Urinary bladder (tissue), 3 donors: ENCODE measurements at regions not wholly inside any gene's neighbourhood (a gene's known extent, or its start where the extent isn't known, plus 50 kb on each side); places are given as distances from the start of the nearest gene placed in this dataset.
A peak's percentile ranks its signal among the peaks of the same experiment; 100 is the strongest.
"Not testable (repeated sequence)": the region's sequence is repeated elsewhere in the genome, so short reads cannot be mapped to it uniquely, and the experiment has no call there.

Experiments
- DNase-seq: peaks from one replicate; pipeline ENCODE4 v3.0.0-alpha.2; 2015; ENCODE audit errors: extremely low spot score
- H3K27ac ChIP-seq: one replicate; pipeline ENCODE4 v1.5.1; 2013; ENCODE audit warnings: low read depth, mild to moderate bottlenecking, moderate library complexity
- H3K36me3 ChIP-seq: one replicate; pipeline ENCODE4 v1.6.1; 2013; ENCODE audit warnings: mild to moderate bottlenecking, moderate library complexity; ENCODE audit not compliant: insufficient read depth
- H3K4me1 ChIP-seq: one replicate; pipeline ENCODE4 v1.6.1; 2013; ENCODE audit warnings: mild to moderate bottlenecking, moderate library complexity; ENCODE audit not compliant: insufficient read depth
- H3K4me3 ChIP-seq: one replicate; pipeline ENCODE4 v1.5.1; 2013; ENCODE audit warnings: low read depth, low read length
- WGBS: extraction: QIAGEN DNeasy Blood & Tissue Kit; methylation state at CpG from one replicate; pipeline ENCODE4 v1.1.7; 2013; 5-methylcytosine and 5-hydroxymethylcytosine counted together
- donor health status: healthy with polysubstance abuse.
- donor health status: healthy.

DNA sequence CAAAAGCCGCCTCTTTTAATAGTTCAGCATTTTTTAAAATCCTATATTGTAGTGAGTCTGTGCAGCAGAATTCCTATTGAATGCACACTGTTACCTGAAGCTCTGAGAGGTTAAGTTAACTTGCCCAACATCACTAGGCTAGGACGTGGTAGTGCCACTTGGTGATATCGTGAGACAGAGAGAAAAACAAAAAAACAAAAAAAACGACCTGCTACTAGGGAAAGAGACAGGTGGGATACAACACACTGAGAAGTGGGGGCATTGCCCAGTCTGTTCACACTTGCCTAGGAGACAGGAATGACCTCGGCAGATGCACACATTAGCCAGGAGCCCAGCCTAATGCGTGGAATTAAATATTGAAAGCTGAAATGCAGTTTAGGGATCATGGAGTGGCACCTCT is 129.7 kb upstream of the CCND2 start:
- WGBS: 87% methylated on average over 6 of the region's 6 CpGs
- Histone ChIP-seq H3K27ac (no peak overlapping the region), H3K4me1 (no peaks in the 10 kb centered on the region), H3K36me3 (no peaks in the 10 kb centered on the region), H3K4me3 (no peak overlapping the region)
- no peak for DNase-seq

DNA sequence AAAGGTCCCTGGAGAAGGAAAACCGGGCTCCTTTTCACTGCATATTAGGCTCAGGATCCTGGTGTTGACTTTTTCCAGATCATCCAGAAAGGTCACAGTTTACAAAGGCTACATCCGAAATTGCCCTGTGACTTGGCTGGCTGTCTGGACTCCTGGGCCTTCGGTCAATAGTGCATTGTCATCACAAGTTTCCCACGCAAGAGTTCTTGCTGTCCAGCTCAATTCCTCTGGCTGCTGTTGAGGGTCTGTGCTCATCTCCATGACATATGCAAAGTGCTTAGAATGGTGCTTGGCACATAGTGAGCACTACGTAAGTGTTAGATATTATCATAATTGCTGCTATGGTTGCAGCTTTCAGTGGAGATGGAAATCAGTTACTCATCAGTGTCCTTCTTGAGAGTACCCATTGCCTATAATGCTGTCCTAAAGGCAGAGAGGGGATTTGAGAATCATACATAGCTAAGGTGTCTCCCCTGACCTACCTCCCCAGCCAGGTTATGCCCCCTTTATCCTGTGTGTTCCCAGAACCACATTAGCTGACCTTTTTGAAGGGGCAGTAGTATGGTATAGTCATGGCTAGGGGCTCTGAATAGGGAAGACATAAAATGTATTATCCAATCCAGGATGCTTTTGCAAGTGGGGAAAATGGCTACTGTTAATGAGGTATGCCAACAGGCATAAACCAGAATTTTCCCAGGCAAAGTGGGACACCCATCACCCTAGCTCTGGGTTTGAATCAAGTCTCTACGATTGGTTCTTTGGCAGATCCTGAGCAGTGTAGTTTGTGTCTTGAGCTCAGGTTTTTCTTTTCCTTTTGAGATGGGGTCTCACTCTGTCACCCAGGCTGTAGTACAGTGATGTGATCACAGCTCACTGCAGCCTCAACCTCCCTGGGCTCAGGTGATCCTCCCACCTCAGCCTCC is 132.0 kb upstream of the CCND2 start:
- H3K36me3 ChIP-seq: no peaks in the 10 kb centered on the region
- no peak overlapping the region for H3K4me3 ChIP-seq
- WGBS: 68% methylated on average over 6 of the region's 6 CpGs
- H3K27ac ChIP-seq: no peak overlapping the region
- no peak for DNase-seq
- H3K4me1 ChIP-seq: no peaks in the 10 kb centered on the region

DNA sequence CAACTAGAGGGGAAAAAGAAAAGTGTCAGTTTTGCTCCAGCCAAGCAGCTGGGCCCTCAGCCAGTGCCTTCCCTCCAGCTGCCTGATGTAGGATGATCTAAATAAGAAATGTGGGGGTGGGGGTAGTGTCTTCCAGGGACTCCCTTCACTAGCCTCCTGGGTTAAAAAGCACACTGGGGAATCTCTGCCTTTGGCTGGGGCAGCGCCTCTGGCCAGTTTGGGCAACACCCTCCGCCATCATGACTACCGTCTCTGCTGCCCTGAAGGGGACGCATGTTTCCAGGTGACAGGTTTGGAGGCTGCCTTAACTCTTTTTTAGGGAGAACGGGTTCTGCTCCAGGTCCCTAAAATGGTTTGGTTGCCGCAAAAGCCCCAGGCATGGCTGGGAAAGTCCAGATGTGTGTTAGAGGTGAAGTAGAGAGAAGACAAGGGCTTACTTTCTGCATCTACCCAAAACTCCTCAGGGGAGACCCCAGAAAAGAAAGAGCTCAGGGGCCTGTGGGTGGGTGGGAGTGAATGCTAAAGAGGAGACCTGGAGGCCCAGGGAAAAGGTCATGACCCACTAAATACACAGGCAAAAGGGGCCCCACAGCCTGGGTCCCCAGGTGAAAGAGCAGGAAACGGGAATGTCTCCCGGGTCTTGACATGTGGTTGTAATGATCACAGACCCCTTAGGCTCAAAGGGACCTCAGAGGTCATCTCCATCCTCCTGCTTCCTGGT is 132.8 kb upstream of the CCND2 start:
- DNase-seq: no peak
- H3K4me1 ChIP-seq: no peaks in the 10 kb centered on the region
- H3K27ac ChIP-seq: no peak overlapping the region

DNA sequence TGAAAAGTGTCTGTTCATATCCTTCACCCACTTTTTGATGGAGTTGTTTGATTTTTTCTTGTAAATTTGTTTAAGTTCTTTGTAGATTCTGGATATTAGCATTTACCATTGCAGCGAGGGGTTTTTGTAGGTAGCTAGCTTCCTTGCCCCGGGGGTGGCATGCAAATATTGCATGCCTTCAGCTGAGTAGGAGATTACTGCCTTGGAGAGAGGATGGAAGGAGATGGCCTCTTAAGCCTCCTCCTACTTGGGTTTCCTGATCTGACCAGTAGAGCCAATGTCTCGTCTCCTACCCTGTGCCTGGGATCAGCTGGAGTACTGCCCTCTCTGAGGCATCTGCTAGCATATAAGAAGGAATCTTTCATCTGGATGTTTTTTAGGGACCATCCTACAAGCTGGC is 134.4 kb upstream of the CCND2 start:
- Histone ChIP-seq H3K4me1 (peaks cover 2% of the 10 kb centered on the region), H3K27ac (no peak overlapping the region), H3K4me3 (no peak overlapping the region), H3K36me3 (no peaks in the 10 kb centered on the region)
- no peak for DNase-seq
- 80% methylated on average over 3 of the region's 3 CpGs for WGBS

More for the DNA sequence above, 132.8 kb upstream of the CCND2 start:
- 76% methylated on average over 8 of the region's 8 CpGs for WGBS
- Histone ChIP-seq H3K36me3 (no peaks in the 10 kb centered on the region), H3K4me3 (no peak overlapping the region)

DNA sequence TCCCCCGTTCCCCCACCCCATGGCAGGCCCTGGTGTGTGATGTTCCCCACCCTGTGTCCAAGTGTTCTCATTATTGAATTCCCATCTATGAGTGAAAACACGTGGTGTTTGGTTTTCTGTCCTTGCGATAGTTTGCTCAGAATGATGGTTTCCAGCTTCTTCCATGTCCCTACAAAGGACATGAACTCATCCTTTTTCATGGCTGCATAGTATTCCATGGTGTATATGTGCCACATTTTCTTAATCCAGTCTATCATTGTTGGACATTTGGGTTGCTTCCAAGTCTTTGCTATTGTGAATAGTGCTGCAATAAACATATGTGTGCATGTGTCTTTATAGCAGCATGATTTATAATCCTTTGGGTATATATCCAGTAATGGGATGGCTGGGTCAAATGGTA is 135.0 kb upstream of the CCND2 start:
- not testable (repeated sequence) for DNase-seq, H3K4me1 ChIP-seq, H3K36me3 ChIP-seq, H3K27ac ChIP-seq, H3K4me3 ChIP-seq
- 92% methylated on average over 3 of the region's 3 CpGs for WGBS

DNA sequence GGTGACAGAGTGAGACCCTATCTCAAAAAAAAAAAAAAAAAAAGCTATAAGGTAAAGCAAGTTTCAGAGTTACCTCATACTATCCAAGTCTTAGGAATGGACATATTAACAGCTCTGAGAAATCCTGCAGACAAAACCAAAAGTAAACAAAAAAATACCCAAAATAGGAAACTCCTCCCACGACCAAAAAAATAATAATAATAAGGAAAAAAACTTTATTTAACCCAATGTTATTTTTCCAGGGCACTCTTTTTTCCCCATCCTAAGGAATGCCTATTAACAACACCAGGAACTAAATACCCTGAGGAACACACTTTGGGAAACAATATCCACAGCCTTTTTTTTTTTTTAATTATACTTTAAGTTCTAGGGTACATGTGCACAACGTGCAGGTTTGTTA is 135.5 kb upstream of the CCND2 start:
- Histone ChIP-seq H3K27ac (no peak overlapping the region), H3K4me3 (no peak overlapping the region), H3K4me1 (peaks cover 2% of the 10 kb centered on the region), H3K36me3 (no peaks in the 10 kb centered on the region)
- 77% methylated on average over 2 of the region's 2 CpGs for WGBS
- DNase-seq: no peak

DNA sequence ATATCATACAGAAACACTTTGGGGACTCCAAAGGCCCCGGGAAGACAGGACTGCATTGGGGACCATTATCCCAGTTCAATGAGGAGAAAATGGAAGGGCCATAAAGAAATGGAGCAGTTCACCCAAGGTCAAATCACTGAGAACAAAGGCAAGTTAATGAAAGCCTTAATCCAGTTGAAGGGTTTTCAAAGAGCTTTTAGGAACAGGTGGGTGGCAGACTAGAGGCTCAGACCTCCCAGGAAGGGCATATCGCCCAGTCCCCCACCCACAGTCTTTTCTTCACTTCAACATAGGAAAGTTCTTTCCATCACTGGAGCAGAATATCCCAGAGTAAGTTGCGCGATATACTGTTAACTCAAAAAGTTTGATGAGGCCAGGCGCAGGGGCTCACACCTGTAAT is 136.1 kb upstream of the CCND2 start:
- no peaks in the 10 kb centered on the region for H3K36me3 ChIP-seq
- no peak overlapping the region for H3K4me3 ChIP-seq
- no peak for DNase-seq
- H3K27ac ChIP-seq: no peak overlapping the region
- peaks cover 2% of the 10 kb centered on the region for H3K4me1 ChIP-seq
- 83% methylated on average over 5 of the region's 5 CpGs for WGBS

DNA sequence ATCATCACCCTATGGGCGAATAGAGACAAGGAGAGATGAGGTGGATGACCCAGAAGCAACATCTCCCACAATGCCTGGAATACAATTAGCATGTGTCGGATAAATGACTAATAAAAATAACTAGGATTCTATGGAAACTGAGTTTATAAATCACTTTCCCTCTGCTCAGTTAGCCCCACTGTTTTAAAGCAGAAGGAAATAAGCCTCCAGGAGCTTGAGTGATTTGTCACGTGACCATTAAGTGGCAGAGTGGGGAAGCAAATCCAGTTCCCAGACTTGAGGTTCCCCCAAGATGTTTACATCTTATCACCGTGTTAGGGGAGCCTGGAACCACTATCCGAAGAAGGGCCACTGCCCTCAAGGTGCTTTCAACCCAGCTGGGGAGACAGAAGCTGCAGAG is 136.5 kb upstream of the CCND2 start:
- Histone ChIP-seq H3K4me3 (no peak overlapping the region), H3K4me1 (peaks cover 2% of the 10 kb centered on the region), H3K36me3 (no peaks in the 10 kb centered on the region), H3K27ac (no peak overlapping the region)
- DNase-seq: no peak
- 74% methylated on average over 5 of the region's 5 CpGs for WGBS

DNA sequence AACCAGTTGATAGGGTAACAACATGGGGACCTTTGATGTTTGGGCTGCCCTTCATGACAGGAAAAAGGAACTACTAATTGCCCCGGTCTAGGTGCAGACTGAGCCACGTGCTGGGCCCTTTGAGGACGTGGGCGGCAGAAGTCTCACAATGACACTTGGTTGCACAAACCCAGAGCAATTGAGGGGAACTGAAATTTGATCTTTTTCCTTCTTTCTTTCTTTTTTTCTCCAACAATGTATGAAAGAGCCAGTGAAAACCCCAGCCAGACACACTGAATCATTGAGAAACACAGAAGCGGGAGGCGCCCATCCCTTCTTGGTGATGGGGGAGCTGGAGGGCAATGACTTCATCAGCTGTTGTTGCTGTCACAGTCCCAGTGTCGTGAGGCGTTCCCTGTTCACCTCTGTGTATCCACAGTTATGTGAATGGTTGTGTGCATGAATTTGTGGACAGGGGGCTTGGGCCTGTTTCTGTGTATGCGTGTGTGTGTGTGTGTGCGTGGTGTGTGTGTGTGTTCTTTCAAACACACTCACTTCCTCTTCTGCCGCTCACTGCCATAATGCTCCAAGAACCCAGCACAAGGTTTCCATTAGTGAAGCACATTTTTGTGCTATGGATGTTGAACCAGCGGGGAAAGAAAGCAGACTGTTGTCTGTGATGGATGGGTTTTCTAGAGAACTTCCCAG is 137.5 kb upstream of the CCND2 start:
- 49% methylated on average over 12 of the region's 12 CpGs for WGBS
- Histone ChIP-seq H3K4me3 (no peak overlapping the region), H3K27ac (no peak overlapping the region), H3K4me1 (peaks cover 2% of the 10 kb centered on the region), H3K36me3 (no peaks in the 10 kb centered on the region)
- peak; percentile 28 for DNase-seq

DNA sequence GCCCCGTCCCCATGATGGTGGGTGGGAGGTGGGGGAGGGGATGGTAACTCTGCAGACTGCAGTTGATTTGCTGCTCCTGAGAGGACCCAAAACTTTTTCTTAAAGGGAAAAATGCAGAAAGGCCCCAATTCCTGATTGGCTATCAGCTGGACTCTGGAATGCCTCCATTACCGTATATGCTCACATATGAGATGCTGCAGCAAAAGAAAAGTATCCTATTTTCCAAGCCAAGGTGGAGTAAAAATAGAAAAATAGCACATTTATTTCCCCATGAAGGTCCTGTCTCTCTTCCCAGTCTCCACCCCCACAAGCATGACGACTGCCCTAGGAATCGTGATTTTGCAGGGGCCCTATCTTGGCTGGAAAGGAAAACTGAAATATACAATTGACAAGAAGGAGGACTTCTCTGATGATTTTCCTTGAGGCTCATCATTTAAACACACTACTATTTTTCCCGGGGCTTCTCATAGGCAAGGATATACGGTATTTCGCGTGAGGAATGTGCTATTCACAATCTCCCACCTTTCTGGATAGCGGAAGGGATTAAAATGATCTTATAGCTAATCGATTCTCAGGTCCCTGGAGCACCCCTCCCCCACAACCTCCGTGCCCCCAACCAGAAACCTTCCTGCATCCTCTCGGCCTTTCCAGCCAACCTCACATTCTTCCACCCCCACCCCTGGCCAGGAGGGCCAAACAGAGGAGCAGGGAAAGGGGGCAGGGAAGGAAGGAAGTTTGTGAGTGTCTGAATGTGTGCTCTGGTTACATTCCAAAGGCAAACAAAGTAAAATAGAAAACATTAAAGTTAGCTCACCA is 138.9 kb upstream of the CCND2 start:
- peaks cover 2% of the 10 kb centered on the region for H3K4me1 ChIP-seq
- WGBS: 25% methylated on average over 12 of the region's 12 CpGs
- no peak for DNase-seq
- H3K4me3 ChIP-seq: no peak overlapping the region
- no peaks in the 10 kb centered on the region for H3K36me3 ChIP-seq
- H3K27ac ChIP-seq: no peak overlapping the region

DNA sequence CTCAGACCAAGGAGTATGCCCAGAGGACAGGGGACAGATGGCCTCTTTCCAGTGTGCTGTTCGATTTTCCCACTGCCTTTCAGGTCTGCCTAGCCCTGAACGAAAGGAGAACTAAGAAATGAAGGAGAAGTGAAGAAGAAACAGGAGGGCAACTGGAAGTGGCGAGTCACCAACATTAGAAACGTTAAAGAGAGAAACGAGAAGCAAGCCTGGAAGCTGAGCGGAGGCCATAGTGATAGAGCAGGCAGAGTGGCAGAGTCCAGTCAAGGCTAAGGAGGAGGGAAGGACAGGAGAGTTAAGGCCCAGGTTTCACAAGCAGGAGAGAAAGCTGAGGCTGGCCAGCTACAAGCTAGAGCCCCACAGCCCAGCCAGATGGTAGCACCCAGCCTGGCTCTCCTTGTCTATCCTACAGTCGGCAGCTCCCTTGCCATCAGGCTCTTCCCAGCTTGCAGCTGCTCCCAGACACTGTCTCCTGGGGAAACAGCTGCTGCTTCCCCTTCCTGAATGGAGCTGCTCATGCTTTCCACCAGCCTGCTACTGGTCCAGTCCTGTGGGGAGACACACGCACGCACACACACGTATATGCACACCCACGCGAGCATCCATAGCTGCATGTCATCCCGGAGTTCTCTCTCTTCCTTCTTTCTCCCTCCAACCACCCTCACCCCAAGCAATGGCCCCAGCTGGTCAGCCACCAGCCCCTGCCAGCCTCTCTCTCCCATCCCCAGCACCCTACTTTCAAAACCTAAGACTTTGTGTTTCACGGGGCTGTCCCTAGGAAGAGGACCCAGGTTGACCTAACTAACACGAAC is 139.7 kb upstream of the CCND2 start:
- Histone ChIP-seq H3K4me1 (peaks cover 2% of the 10 kb centered on the region), H3K36me3 (no peaks in the 10 kb centered on the region), H3K4me3 (no peak overlapping the region), H3K27ac (no peak overlapping the region)
- 57% methylated on average over 15 of the region's 15 CpGs for WGBS
- DNase-seq: no peak

DNA sequence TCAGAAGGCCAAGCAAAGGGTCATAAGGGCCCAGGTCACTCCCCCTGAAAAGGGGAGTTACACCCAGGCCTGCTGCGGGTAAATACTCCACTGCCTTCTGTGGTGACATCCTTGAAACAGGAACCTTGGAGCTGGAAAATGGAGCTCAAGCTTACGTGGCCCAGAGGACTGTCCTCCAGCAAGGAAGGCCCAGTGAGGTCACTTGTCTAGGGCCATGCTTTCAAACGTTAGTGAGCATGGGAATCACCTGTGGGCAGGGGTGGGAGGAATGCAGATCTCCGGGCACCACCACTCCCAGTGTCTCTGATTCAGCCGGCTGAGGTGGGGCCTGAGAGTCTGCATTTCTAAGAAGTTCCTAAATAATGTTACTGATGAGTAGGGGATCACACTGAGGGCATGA is 140.5 kb upstream of the CCND2 start:
- no peak for DNase-seq
- no peaks in the 10 kb centered on the region for H3K36me3 ChIP-seq
- no peak overlapping the region for H3K27ac ChIP-seq
- no peak overlapping the region for H3K4me3 ChIP-seq
- H3K4me1 ChIP-seq: peaks cover 2% of the 10 kb centered on the region
- WGBS: 90% methylated on average over 5 of the region's 5 CpGs
